ENCODE measurements at regions not wholly inside any gene's neighbourhood (a gene's known extent, or its start where the extent isn't known, plus 50 kb on each side); places are given as distances from the start of the nearest gene placed in this dataset.
"Not testable (repeated sequence)": the region's sequence is repeated elsewhere in the genome, so short reads cannot be mapped to it uniquely, and the experiment has no call there.

- FAIRE-seq (no peak), DNase-seq (ENCODE audit: insufficient read length, low spot score) (no peak)
These were observed 267.2 kb downstream of the RHOU start for GRCh38 chr1:229002451-229002960.

GRCh38 chr1:229003233-229004031, 267.5 kb upstream of the RAB4A start:
- DNase-seq (ENCODE audit: insufficient read length, low spot score) (no peak), FAIRE-seq (no peak)

- no peak for DNase-seq (ENCODE audit: insufficient read length, low spot score)
- no peak for FAIRE-seq
These were observed 266.7 kb upstream of the RAB4A start for GRCh38 chr1:229004066-229004833.

GRCh38 chr1:229005097-229005496, 265.8 kb upstream of the RAB4A start:
- FAIRE-seq = no peak

GRCh38 chr1:229005556-229005955, 265.4 kb upstream of the RAB4A start:
- DNase-seq (ENCODE audit: insufficient read length, low spot score) = no peak
- FAIRE-seq = no peak

More at GRCh38 chr1:229005097-229005496, 265.8 kb upstream of the RAB4A start:
- DNase-seq (ENCODE audit: insufficient read length, low spot score) = no peak

- DNase-seq (ENCODE audit: insufficient read length, low spot score) = no peak
- FAIRE-seq = no peak
These were observed 264.6 kb upstream of the RAB4A start for GRCh38 chr1:229006121-229006870.

GRCh38 chr1:229007167-229007566, 263.7 kb upstream of the RAB4A start:
- DNase-seq (ENCODE audit: insufficient read length, low spot score) (no peak), FAIRE-seq (no peak)

- FAIRE-seq (no peak), DNase-seq (ENCODE audit: insufficient read length, low spot score) (no peak)
These were observed 263.2 kb upstream of the RAB4A start for GRCh38 chr1:229007701-229008100.

GRCh38 chr1:229008347-229008746, 262.6 kb upstream of the RAB4A start:
- not testable (repeated sequence) for DNase-seq (ENCODE audit: insufficient read length, low spot score); FAIRE-seq

GRCh38 chr1:229011022-229011421, 259.9 kb upstream of the RAB4A start:
- FAIRE-seq (no peak), DNase-seq (ENCODE audit: insufficient read length, low spot score) (no peak)

- FAIRE-seq = no peak
- DNase-seq (ENCODE audit: insufficient read length, low spot score) = no peak
These were observed 258.1 kb upstream of the RAB4A start for GRCh38 chr1:229012823-229013222.

- FAIRE-seq (no peak), DNase-seq (ENCODE audit: insufficient read length, low spot score) (no peak)
These were observed 256.9 kb upstream of the RAB4A start for GRCh38 chr1:229013981-229014380.

- FAIRE-seq (no peak), DNase-seq (ENCODE audit: insufficient read length, low spot score) (no peak)
These were observed 255.1 kb upstream of the RAB4A start for GRCh38 chr1:229015806-229016205.

GRCh38 chr1:229017091-229017490, 253.8 kb upstream of the RAB4A start:
- DNase-seq (ENCODE audit: insufficient read length, low spot score) = no peak
- FAIRE-seq = no peak

GRCh38 chr1:229018674-229019295, 252.1 kb upstream of the RAB4A start:
- FAIRE-seq = no peak
- no peak for DNase-seq (ENCODE audit: insufficient read length, low spot score)

- no peak for FAIRE-seq
- DNase-seq (ENCODE audit: insufficient read length, low spot score) = no peak
These were observed 251.1 kb upstream of the RAB4A start for GRCh38 chr1:229019663-229020271.

GRCh38 chr1:229021034-229021433, 249.9 kb upstream of the RAB4A start:
- FAIRE-seq; DNase-seq (ENCODE audit: insufficient read length, low spot score): not testable (repeated sequence)

GRCh38 chr1:229022595-229023333, 248.1 kb upstream of the RAB4A start:
- FAIRE-seq = no peak

GRCh38 chr1:229023651-229024300, 247.1 kb upstream of the RAB4A start:
- FAIRE-seq = no peak
- no peak for DNase-seq (ENCODE audit: insufficient read length, low spot score)

More at GRCh38 chr1:229022595-229023333, 248.1 kb upstream of the RAB4A start:
- no peak for DNase-seq (ENCODE audit: insufficient read length, low spot score)

Measured in GM19239 (cell line).